Endothelial cell of umbilical vein (primary cell): ENCODE measurements at regions not wholly inside any gene's neighbourhood (a gene's known extent, or its start where the extent isn't known, plus 50 kb on each side); places are given as distances from the start of the nearest gene placed in this dataset.

ENCODE experiments used
- BruUV-seq: library from RNA; stranded (reverse); fragments of 400-500 nt; replicated peaks from 2 replicates; lab custom pipeline; 2021; lab: Mats Ljungman, UMichigan
- CTCF ChIA-PET: fragments of 300-600, 350-600 bp; sonication (Branson Sonifier 250); formaldehyde crosslinking; loops from one replicate; lab custom pipeline; 2021; ENCODE audit warnings: antibody characterized with exemption, inconsistent platforms; lab: Charles Lee
- POLR2A ChIA-PET: fragments of 300-600, 350-600 bp; sonication (Branson Sonifier 250); formaldehyde crosslinking; loops from one replicate; lab custom pipeline; 2021; ENCODE audit warnings: antibody characterized with exemption, inconsistent platforms; lab: Charles Lee
- DNase-seq: peaks from one replicate; pipeline ENCODE4 v3.0.0-alpha.2; 2011; ENCODE audit warnings: low read depth, low spot score
- FAIRE-seq: peaks from 2 replicates; lab custom pipeline; 2011; peaks lifted over from hg19 to GRCh38; lab: Jason Lieb, UNC
- H2AFZ ChIP-seq: 2 replicates; pipeline ENCODE4 v1.6.0; 2012; ENCODE audit warnings: low read depth, low read length, control low read depth, inconsistent platforms
- H3K27ac ChIP-seq: 2 replicates; pipeline ENCODE4 v1.5.1; 2011; ENCODE audit warnings: low read depth, mild to moderate bottlenecking, control low read depth, low read length, moderate library complexity; ENCODE audit not compliant: insufficient read depth
- H3K27me3 ChIP-seq, 2 experiments: 2 replicates each; pipeline versions ENCODE4 v1.6.0 to v1.6.1; 2011; ENCODE audit warnings: low read length in 2 of 2, mixed read lengths in 1 of 2; ENCODE audit not compliant: control insufficient read depth in 2 of 2, insufficient read depth in 2 of 2
- H3K36me3 ChIP-seq, 2 experiments: 2 replicates in 1 of 2; 3 replicates in 1 of 2; pipeline ENCODE4 v1.5.1; 2011; ENCODE audit warnings: low read length in 2 of 2, mild to moderate bottlenecking in 1 of 2, moderate library complexity in 1 of 2; ENCODE audit not compliant: control insufficient read depth in 2 of 2, insufficient read depth in 2 of 2; ENCODE audit errors: extremely low read depth in 1 of 2
- H3K4me1 ChIP-seq: 3 replicates; pipeline ENCODE4 v1.5.1; 2011; ENCODE audit warnings: mild to moderate bottlenecking, low read length; ENCODE audit not compliant: control insufficient read depth, insufficient read depth; ENCODE audit errors: extremely low read depth
- H3K4me2 ChIP-seq: 2 replicates; pipeline ENCODE4 v1.6.1; 2011; ENCODE audit warnings: low read length, control low read depth, mixed read lengths; ENCODE audit not compliant: insufficient read depth
- H3K4me3 ChIP-seq, 3 experiments: fragments of 200-600 bp in 1 of 3; sonication (generic), shearing (Covaris generic) in 1 of 3; replicated peaks in 1 of 3; 2 replicates each; pipeline ENCODE4 v1.5.1; 2011 to 2016; ENCODE audit warnings: control low read depth in 3 of 3, low read length in 3 of 3, mild to moderate bottlenecking in 2 of 3, inconsistent platforms in 1 of 3, low read depth in 1 of 3, moderate library complexity in 1 of 3; ENCODE audit not compliant: insufficient read depth in 1 of 3
- H3K79me2 ChIP-seq: 2 replicates; pipeline ENCODE4 v1.6.0; 2012; ENCODE audit warnings: low read length, inconsistent platforms; ENCODE audit not compliant: control insufficient read depth, insufficient read depth
- H3K9ac ChIP-seq: replicated peaks from 2 replicates; pipeline ENCODE3; 2011; ENCODE audit warnings: low read length, control low read depth; ENCODE audit not compliant: insufficient read depth; ENCODE audit errors: extremely low read depth
- H3K9me1 ChIP-seq: replicated peaks from 3 replicates; pipeline ENCODE4 v1.6.0; 2011; ENCODE audit warnings: mild to moderate bottlenecking, low read length; ENCODE audit not compliant: control insufficient read depth, insufficient read depth; ENCODE audit errors: extremely low read depth
- H3K9me3 ChIP-seq: replicated peaks from 2 replicates; pipeline ENCODE4 v1.5.1; 2012; ENCODE audit warnings: low read length, inconsistent platforms; ENCODE audit not compliant: control insufficient read depth, insufficient read depth
- H4K20me1 ChIP-seq: replicated peaks from 2 replicates; pipeline ENCODE3; 2011; ENCODE audit warnings: mild to moderate bottlenecking, low read length; ENCODE audit not compliant: control insufficient read depth, insufficient read depth; ENCODE audit errors: extremely low read depth
- EZH2 ChIP-seq: IDR thresholded peaks from 2 replicates; pipeline ENCODE4 v1.6.1; 2012; ENCODE audit warnings: borderline replicate concordance, low read depth, mild to moderate bottlenecking, moderate library complexity, low read length, inconsistent platforms; ENCODE audit not compliant: severe bottlenecking
- FOS ChIP-seq: IDR thresholded peaks from 2 replicates; pipeline ENCODE4 v1.6.1; 2011; ENCODE audit warnings: mild to moderate bottlenecking, low read length, moderate library complexity, borderline replicate concordance; ENCODE audit not compliant: insufficient read depth
- GATA2 ChIP-seq: IDR thresholded peaks from 2 replicates; pipeline ENCODE4 v1.7.0; 2011; ENCODE audit warnings: low read depth, mild to moderate bottlenecking, moderate library complexity, mixed read lengths, low read length; ENCODE audit not compliant: insufficient read length, insufficient read depth
- JUN ChIP-seq: IDR thresholded peaks from 2 replicates; pipeline ENCODE4 v1.6.1; 2011; ENCODE audit warnings: borderline replicate concordance, low read depth; ENCODE audit not compliant: insufficient read length, insufficient read depth
- MYC ChIP-seq: IDR thresholded peaks from one replicate; pipeline ENCODE4 v1.6.1; 2011; ENCODE audit warnings: mild to moderate bottlenecking, low read depth, low read length
- POLR2A ChIP-seq: IDR thresholded peaks from 2 replicates; pipeline ENCODE4 v1.6.1; 2012; ENCODE audit warnings: low read depth, mild to moderate bottlenecking, control low read depth, low read length
- POLR2AphosphoS5 ChIP-seq: IDR thresholded peaks from 2 replicates; pipeline ENCODE4 v1.6.1; 2012; ENCODE audit warnings: low read depth, mild to moderate bottlenecking, control low read depth, low read length, moderate library complexity; ENCODE audit not compliant: insufficient read depth
- dilution Hi-C: fragments of 300-500 bp; cut with MboI; formaldehyde crosslinking; loops from one replicate; pipeline ENCODE4 v1.15.0; 2019; ENCODE audit warnings: low sequenced_read_pairs; ENCODE audit not compliant: extremely low pct_ligation_motif_present
- intact Hi-C: fragments of 100-400 bp; cut with micrococcal nuclease; formaldehyde crosslinking; loops from one replicate; pipeline ENCODE4 v1.10.0; 2022
- TF ChIP-seq, protein P1 (sequence below), 2 donors: IDR thresholded peaks; 1 replicate in 1 of 2; 2 replicates in 1 of 2; pipeline ENCODE4 v1.5.1; 2011; ENCODE audit warnings: low read length in 2 of 2, mild to moderate bottlenecking in 2 of 2, moderate library complexity in 2 of 2, control low read depth in 1 of 2, inconsistent platforms in 1 of 2, low read depth in 1 of 2; ENCODE audit not compliant: insufficient read depth in 1 of 2; ENCODE audit errors: extremely low read depth in 1 of 2
- TF ChIP-seq, protein P2 (sequence below): IDR thresholded peaks from 2 replicates; pipeline ENCODE4 v1.6.1; 2011; ENCODE audit not compliant: insufficient read depth, insufficient read length

DNA sequence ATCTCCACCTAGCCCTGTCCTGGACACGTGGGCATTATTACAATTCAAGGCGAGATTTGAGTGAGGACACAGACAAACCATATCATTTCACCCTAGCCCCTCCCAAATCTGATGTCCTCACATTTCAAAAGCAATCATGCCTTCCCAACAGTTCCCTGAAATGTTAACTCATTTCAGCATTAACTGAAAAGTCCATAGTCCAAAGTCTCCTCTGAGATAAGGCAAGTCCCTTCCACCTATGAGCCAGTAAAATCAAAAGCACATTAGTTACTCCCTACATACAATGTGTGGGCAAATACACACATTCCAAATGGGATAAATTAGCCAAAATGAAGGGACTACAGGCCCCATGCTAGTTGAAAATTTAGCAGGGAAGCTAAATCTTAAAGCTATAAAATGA is 546.0 kb upstream of the LMO3 start:
- Histone ChIP-seq H2AFZ (no peak overlapping the region), H3K4me3 (no peak overlapping the region), H4K20me1 (no peaks in the 10 kb centered on the region), H3K9me3 (peaks cover 3% of the 10 kb centered on the region), H3K9me1 (no peaks in the 10 kb centered on the region), H3K4me1 (no peaks in the 10 kb centered on the region), H3K9ac (no peak overlapping the region), H3K27ac (no peak overlapping the region), H3K4me2 (no peak overlapping the region), H3K79me2 (no peaks in the 10 kb centered on the region), H3K36me3 (no peaks in the 10 kb centered on the region), H3K27me3 (no peaks in the 10 kb centered on the region)
- TF ChIP-seq MYC (no peak), POLR2A (no peak), JUN (no peak), POLR2AphosphoS5 (no peak), EZH2 (no peak), FOS (no peak), GATA2 (no peak)
- TF ChIP-seq, protein P1, sequence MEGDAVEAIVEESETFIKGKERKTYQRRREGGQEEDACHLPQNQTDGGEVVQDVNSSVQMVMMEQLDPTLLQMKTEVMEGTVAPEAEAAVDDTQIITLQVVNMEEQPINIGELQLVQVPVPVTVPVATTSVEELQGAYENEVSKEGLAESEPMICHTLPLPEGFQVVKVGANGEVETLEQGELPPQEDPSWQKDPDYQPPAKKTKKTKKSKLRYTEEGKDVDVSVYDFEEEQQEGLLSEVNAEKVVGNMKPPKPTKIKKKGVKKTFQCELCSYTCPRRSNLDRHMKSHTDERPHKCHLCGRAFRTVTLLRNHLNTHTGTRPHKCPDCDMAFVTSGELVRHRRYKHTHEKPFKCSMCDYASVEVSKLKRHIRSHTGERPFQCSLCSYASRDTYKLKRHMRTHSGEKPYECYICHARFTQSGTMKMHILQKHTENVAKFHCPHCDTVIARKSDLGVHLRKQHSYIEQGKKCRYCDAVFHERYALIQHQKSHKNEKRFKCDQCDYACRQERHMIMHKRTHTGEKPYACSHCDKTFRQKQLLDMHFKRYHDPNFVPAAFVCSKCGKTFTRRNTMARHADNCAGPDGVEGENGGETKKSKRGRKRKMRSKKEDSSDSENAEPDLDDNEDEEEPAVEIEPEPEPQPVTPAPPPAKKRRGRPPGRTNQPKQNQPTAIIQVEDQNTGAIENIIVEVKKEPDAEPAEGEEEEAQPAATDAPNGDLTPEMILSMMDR (IDR thresholded peaks at IDR 0.05; ENCODE audit: extremely low read depth in 1 of 2, insufficient read depth in 1 of 2, low read depth in 1 of 2, low read length in 2 of 2) = no peak
- TF ChIP-seq, protein P2, sequence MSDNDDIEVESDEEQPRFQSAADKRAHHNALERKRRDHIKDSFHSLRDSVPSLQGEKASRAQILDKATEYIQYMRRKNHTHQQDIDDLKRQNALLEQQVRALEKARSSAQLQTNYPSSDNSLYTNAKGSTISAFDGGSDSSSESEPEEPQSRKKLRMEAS = no peak
- BruUV-seq = no TSS peak
- dilution Hi-C loops = no loop called here
- no peak for FAIRE-seq
- ChIA-PET POLR2A (no interaction called here), CTCF (no interaction called here)
- intact Hi-C loops = no loop called here
- no peak for DNase-seq
